ENCODE measurements at regions not wholly inside any gene's neighbourhood (a gene's known extent, or its start where the extent isn't known, plus 50 kb on each side); places are given as distances from the start of the nearest gene placed in this dataset.

- Histone ChIP-seq H3K27me3 (no peaks in the 10 kb centered on the region), H3K36me3 (no peaks in the 10 kb centered on the region), H3K9me3 (no peaks in the 10 kb centered on the region), H3K4me1 (peaks cover 6 to 11% (median 7%) of the 10 kb centered on the region in 3 donors), H3K4me3 (no peak overlapping the region), H3K27ac (no peak overlapping the region)
- ATAC-seq (peak; percentile 45 to 58 (median 54)), DNase-seq (no peak), FAIRE-seq (no peak)
- WGBS, 2 donors: 64 to 73% methylated on average over 2 of the region's 2 CpGs
- no peak for TF ChIP-seq CTCF (IDR thresholded peaks at IDR 0.05)
- intact Hi-C loops (cut with DNase I): no loop called here
These were observed 391.5 kb downstream of the TXNL1 start for GRCh38 chr18:56246916-56247315.

GRCh38 chr18:56245866-56246580 lies 392.4 kb downstream of the TXNL1 start:
- 15 to 17% methylated on average over 5 of the region's 5 CpGs for WGBS, 2 donors
- peak in 2 of 4 donors; percentile 41 to 58 for ATAC-seq
- no peak overlapping the region for H3K27ac ChIP-seq
- H3K4me3 ChIP-seq: no peak overlapping the region
- FAIRE-seq: no peak
- no peak for DNase-seq
- intact Hi-C loops (cut with DNase I): no loop called here
- H3K4me1 ChIP-seq: peaks cover 6 to 11% (median 7%) of the 10 kb centered on the region in 3 donors
- no peak for TF ChIP-seq CTCF (IDR thresholded peaks at IDR 0.05)
- no peaks in the 10 kb centered on the region for H3K36me3 ChIP-seq
- H3K27me3 ChIP-seq: no peaks in the 10 kb centered on the region
- no peaks in the 10 kb centered on the region for H3K9me3 ChIP-seq

GRCh38 chr18:56240405-56240804 lies 398.0 kb downstream of the TXNL1 start:
- ATAC-seq (no peak), FAIRE-seq (no peak), DNase-seq (no peak)
- Histone ChIP-seq H3K36me3 (no peaks in the 10 kb centered on the region), H3K4me3 (no peak overlapping the region), H3K9me3 (no peaks in the 10 kb centered on the region), H3K27ac (no peak overlapping the region), H3K27me3 (no peaks in the 10 kb centered on the region), H3K4me1 (peaks cover 0 to under 1% (median 0%) of the 10 kb centered on the region in 3 donors)
- TF ChIP-seq CTCF (IDR thresholded peaks at IDR 0.05): no peak
- 96 to 98% methylated on average over 3 of the region's 3 CpGs for WGBS, 2 donors
- intact Hi-C loops (cut with DNase I): no loop called here

- ATAC-seq (no peak), DNase-seq (no peak), FAIRE-seq (no peak)
- H3K27ac ChIP-seq: no peak overlapping the region
- H3K27me3 ChIP-seq: no peaks in the 10 kb centered on the region
- H3K4me1 ChIP-seq: no peaks in the 10 kb centered on the region
- 90 to 95% methylated on average over 3 of the region's 3 CpGs for WGBS, 2 donors
- no peaks in the 10 kb centered on the region for H3K36me3 ChIP-seq
- intact Hi-C loops (cut with DNase I): no loop called here
- H3K9me3 ChIP-seq: no peaks in the 10 kb centered on the region
- TF ChIP-seq CTCF (IDR thresholded peaks at IDR 0.05): no peak
- H3K4me3 ChIP-seq: no peak overlapping the region
These were observed 399.8 kb downstream of the TXNL1 start for GRCh38 chr18:56238576-56238975.

GRCh38 chr18:56235481-56236013 lies 402.8 kb downstream of the TXNL1 start:
- intact Hi-C loops (cut with DNase I): no loop called here
- no peak overlapping the region for H3K4me3 ChIP-seq
- no peaks in the 10 kb centered on the region for H3K36me3 ChIP-seq
- TF ChIP-seq CTCF (IDR thresholded peaks at IDR 0.05): no peak
- ATAC-seq: no peak
- H3K27ac ChIP-seq: no peak overlapping the region
- 75 to 76% methylated on average over 8 of the region's 8 CpGs for WGBS, 2 donors
- H3K27me3 ChIP-seq: no peaks in the 10 kb centered on the region
- H3K9me3 ChIP-seq: no peaks in the 10 kb centered on the region
- no peaks in the 10 kb centered on the region for H3K4me1 ChIP-seq
- FAIRE-seq: no peak
- DNase-seq: no peak

Data from pancreas (tissue), 10 donors.